ENCODE measurements at regions not wholly inside any gene's neighbourhood (a gene's known extent, or its start where the extent isn't known, plus 50 kb on each side); places are given as distances from the start of the nearest gene placed in this dataset.

- CTCF ChIA-PET = interaction anchor here (0.6 to 8.9 kb wide), 51 partner anchors 9 to 866 kb away, joined by 3 to 152 read pairs (median 5); partner anchors contain the start of genes EIF4G2 and ZBED5
- no peak for DNase-seq (ENCODE audit: low read depth, low spot score)
- no peak for TF ChIP-seq CTCF (IDR thresholded peaks at IDR 0.05; ENCODE audit: insufficient read depth, low read length, missing control alignments)
- POLR2A ChIA-PET = interaction anchor here (0.6 to 1.8 kb wide), 4 partner anchors 35 to 773 kb away, joined by 3 to 32 read pairs (median 4); partner anchors contain the start of gene EIF4G2
- H3K4me3 ChIP-seq (ENCODE audit: low read depth, low read length) = peak overlapping the region; percentile 58
Observed at GRCh38 chr11:10934293-10934860, 76.5 kb upstream of the ZBED5 start.

GRCh38 chr11:10933455-10934292 is 75.8 kb upstream of the ZBED5 start:
- POLR2A ChIA-PET = interaction anchor here (0.6 to 1.8 kb wide), 3 partner anchors 9 to 125 kb away, joined by 3 to 32 read pairs (median 5); partner anchors contain the start of gene EIF4G2
- H3K4me3 ChIP-seq (ENCODE audit: low read depth, low read length) = peak overlapping the region; percentile 58
- peak; percentile 90 for TF ChIP-seq CTCF (IDR thresholded peaks at IDR 0.05; ENCODE audit: insufficient read depth, low read length, missing control alignments)
- DNase-seq (ENCODE audit: low read depth, low spot score) = peak; percentile 73
- CTCF ChIA-PET = interaction anchor here (0.6 to 8.9 kb wide), 50 partner anchors 8 to 867 kb away, joined by 3 to 152 read pairs (median 5); partner anchors contain the start of genes EIF4G2 and ZBED5

- ChIA-PET POLR2A (interaction anchor here (1.8 kb wide), 1 partner anchor 125 kb away, joined by 32 read pairs; the partner anchor contains the start of gene EIF4G2), CTCF (interaction anchor here (0.9 to 8.9 kb wide), 14 partner anchors 8 to 868 kb away, joined by 3 to 152 read pairs (median 8); partner anchors contain the start of genes EIF4G2 and ZBED5)
- TF ChIP-seq CTCF (IDR thresholded peaks at IDR 0.05; ENCODE audit: insufficient read depth, low read length, missing control alignments) = no peak
- DNase-seq (ENCODE audit: low read depth, low spot score) = no peak
- H3K4me3 ChIP-seq (ENCODE audit: low read depth, low read length) = no peak overlapping the region
Observed at GRCh38 chr11:10932976-10933375, 75.1 kb upstream of the ZBED5 start.

- ChIA-PET CTCF (interaction anchor here (0.7 to 8.9 kb wide), 15 partner anchors 9 to 856 kb away, joined by 3 to 152 read pairs (median 6); partner anchors contain the start of gene ZBED5), POLR2A (interaction anchor here (0.9 to 2.7 kb wide), 10 partner anchors 11 to 690 kb away, joined by 3 to 54 read pairs (median 4); partner anchors contain the start of genes EIF4G2, GALNT18 and ZBED5)
- no peak for TF ChIP-seq CTCF (IDR thresholded peaks at IDR 0.05; ENCODE audit: insufficient read depth, low read length, missing control alignments)
- no peak for DNase-seq (ENCODE audit: low read depth, low spot score)
- peak overlapping the region; percentile 68 for H3K4me3 ChIP-seq (ENCODE audit: low read depth, low read length)
Observed at GRCh38 chr11:10931761-10932670, 74.2 kb upstream of the ZBED5 start.

GRCh38 chr11:10930972-10931760 is 73.3 kb upstream of the ZBED5 start:
- peak overlapping the region; percentile 68 for H3K4me3 ChIP-seq (ENCODE audit: low read depth, low read length)
- POLR2A ChIA-PET = interaction anchor here (0.9 to 2.7 kb wide), 11 partner anchors 12 to 691 kb away, joined by 3 to 54 read pairs (median 4); partner anchors contain the start of genes EIF4G2, GALNT18 and ZBED5
- DNase-seq (ENCODE audit: low read depth, low spot score) = no peak
- CTCF ChIA-PET = interaction anchor here (0.8 to 8.9 kb wide), 16 partner anchors 8 to 857 kb away, joined by 3 to 152 read pairs (median 5); partner anchors contain the start of gene ZBED5
- TF ChIP-seq CTCF (IDR thresholded peaks at IDR 0.05; ENCODE audit: insufficient read depth, low read length, missing control alignments) = no peak
